ENCODE measurements at regions not wholly inside any gene's neighbourhood (a gene's known extent, or its start where the extent isn't known, plus 50 kb on each side); places are given as distances from the start of the nearest gene placed in this dataset.

DNA sequence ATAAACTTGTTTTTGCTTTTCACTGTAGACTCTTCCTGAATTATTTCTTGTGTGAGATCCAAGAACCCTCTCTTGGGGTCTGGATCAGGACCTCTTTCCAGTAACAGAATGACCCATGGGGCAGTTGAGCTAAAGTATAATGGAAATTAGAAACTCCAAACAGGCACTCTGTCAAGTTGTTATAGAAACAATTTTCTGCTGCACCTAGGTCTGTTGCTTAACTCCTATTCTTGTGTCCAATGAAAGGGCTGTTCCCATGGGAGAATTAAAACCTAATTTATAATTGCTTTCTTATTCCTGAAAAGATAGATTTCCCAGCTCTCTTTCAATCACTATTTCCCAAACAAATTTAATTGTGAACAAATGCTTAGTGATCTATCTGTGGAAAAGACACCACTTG is 1341.3 kb upstream of the PIK3C3 start:
- H2AFZ ChIP-seq (ENCODE audit: low read depth, low read length), result no peak overlapping the region
- H3K27me3 ChIP-seq (ENCODE audit: control insufficient read depth in 2 of 2, insufficient read depth in 2 of 2, low read length in 2 of 2), result no peaks in the 10 kb centered on the region
- no peak overlapping the region for H3K4me3 ChIP-seq (replicated peaks in 1 of 3; ENCODE audit: insufficient read depth in 1 of 3, low read depth in 1 of 3, low read length in 3 of 3)
- DNase-seq (ENCODE audit: low read depth, low spot score) (no peak), FAIRE-seq (no peak)
- H3K9me1 ChIP-seq (replicated peaks; ENCODE audit: control insufficient read depth, extremely low read depth, insufficient read depth, low read length), result no peaks in the 10 kb centered on the region
- no peaks in the 10 kb centered on the region for H4K20me1 ChIP-seq (replicated peaks; ENCODE audit: control insufficient read depth, extremely low read depth, insufficient read depth, low read length)
- H3K79me2 ChIP-seq (ENCODE audit: control insufficient read depth, insufficient read depth, low read length), result no peaks in the 10 kb centered on the region
- no peak overlapping the region for H3K4me2 ChIP-seq (ENCODE audit: insufficient read depth, low read length)
- peaks cover 2% of the 10 kb centered on the region for H3K9me3 ChIP-seq (replicated peaks; ENCODE audit: control insufficient read depth, insufficient read depth, low read length)
- TF ChIP-seq EZH2 (IDR thresholded peaks at IDR 0.05; ENCODE audit: borderline replicate concordance, low read depth, low read length, severe bottlenecking) (no peak), GATA2 (IDR thresholded peaks at IDR 0.05; ENCODE audit: insufficient read depth, insufficient read length, low read depth, low read length) (no peak), POLR2A (IDR thresholded peaks at IDR 0.05; ENCODE audit: low read depth, low read length) (no peak), POLR2AphosphoS5 (IDR thresholded peaks at IDR 0.05; ENCODE audit: insufficient read depth, low read depth, low read length) (no peak), JUN (IDR thresholded peaks at IDR 0.05; ENCODE audit: borderline replicate concordance, insufficient read depth, insufficient read length, low read depth) (no peak), MYC (IDR thresholded peaks at IDR 0.05; ENCODE audit: low read depth, low read length) (no peak), FOS (IDR thresholded peaks at IDR 0.05; ENCODE audit: borderline replicate concordance, insufficient read depth, low read length) (no peak)
- TF ChIP-seq, protein P1, sequence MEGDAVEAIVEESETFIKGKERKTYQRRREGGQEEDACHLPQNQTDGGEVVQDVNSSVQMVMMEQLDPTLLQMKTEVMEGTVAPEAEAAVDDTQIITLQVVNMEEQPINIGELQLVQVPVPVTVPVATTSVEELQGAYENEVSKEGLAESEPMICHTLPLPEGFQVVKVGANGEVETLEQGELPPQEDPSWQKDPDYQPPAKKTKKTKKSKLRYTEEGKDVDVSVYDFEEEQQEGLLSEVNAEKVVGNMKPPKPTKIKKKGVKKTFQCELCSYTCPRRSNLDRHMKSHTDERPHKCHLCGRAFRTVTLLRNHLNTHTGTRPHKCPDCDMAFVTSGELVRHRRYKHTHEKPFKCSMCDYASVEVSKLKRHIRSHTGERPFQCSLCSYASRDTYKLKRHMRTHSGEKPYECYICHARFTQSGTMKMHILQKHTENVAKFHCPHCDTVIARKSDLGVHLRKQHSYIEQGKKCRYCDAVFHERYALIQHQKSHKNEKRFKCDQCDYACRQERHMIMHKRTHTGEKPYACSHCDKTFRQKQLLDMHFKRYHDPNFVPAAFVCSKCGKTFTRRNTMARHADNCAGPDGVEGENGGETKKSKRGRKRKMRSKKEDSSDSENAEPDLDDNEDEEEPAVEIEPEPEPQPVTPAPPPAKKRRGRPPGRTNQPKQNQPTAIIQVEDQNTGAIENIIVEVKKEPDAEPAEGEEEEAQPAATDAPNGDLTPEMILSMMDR (IDR thresholded peaks at IDR 0.05; ENCODE audit: extremely low read depth in 1 of 2, insufficient read depth in 1 of 2, low read depth in 1 of 2, low read length in 2 of 2), result no peak
- TF ChIP-seq, protein P2, sequence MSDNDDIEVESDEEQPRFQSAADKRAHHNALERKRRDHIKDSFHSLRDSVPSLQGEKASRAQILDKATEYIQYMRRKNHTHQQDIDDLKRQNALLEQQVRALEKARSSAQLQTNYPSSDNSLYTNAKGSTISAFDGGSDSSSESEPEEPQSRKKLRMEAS (IDR thresholded peaks at IDR 0.05; ENCODE audit: insufficient read depth, insufficient read length), result no peak
- intact Hi-C loops (cut with micrococcal nuclease), result no loop called here
- POLR2A ChIA-PET, result no interaction called here
- dilution Hi-C loops (cut with MboI; ENCODE audit: extremely low pct_ligation_motif_present, low sequenced_read_pairs), result no loop called here
- no peak overlapping the region for H3K27ac ChIP-seq (ENCODE audit: insufficient read depth, low read depth, low read length)
- no peaks in the 10 kb centered on the region for H3K4me1 ChIP-seq (ENCODE audit: control insufficient read depth, extremely low read depth, insufficient read depth, low read length)
- CTCF ChIA-PET, result no interaction called here
- no peak overlapping the region for H3K9ac ChIP-seq (replicated peaks; ENCODE audit: extremely low read depth, insufficient read depth, low read length)
- no peaks in the 10 kb centered on the region for H3K36me3 ChIP-seq (ENCODE audit: control insufficient read depth in 2 of 2, extremely low read depth in 1 of 2, insufficient read depth in 2 of 2, low read length in 2 of 2)
- no TSS peak for BruUV-seq (replicated peaks)

Data from endothelial cell of umbilical vein (primary cell).